Suprapubic skin (tissue), 4 donors: ENCODE measurements at regions not wholly inside any gene's neighbourhood (a gene's known extent, or its start where the extent isn't known, plus 50 kb on each side); places are given as distances from the start of the nearest gene placed in this dataset.

Experiments used
- DNase-seq, 2 donors: peaks; one replicate each; pipeline ENCODE4 v3.0.0-alpha.2; 2019; ENCODE audit warnings: low spot score in 2 of 2
- H3K27ac ChIP-seq: fragments of 200-600 bp; sonication (generic); one replicate; pipeline ENCODE4 v1.5.1; 2019
- H3K27me3 ChIP-seq: fragments of 200-600 bp; sonication (generic); one replicate; pipeline ENCODE4 v1.5.1; 2019
- H3K36me3 ChIP-seq: fragments of 200-600 bp; sonication (generic); one replicate; pipeline ENCODE4 v1.5.1; 2019
- H3K4me1 ChIP-seq: fragments of 200-600 bp; sonication (generic); one replicate; pipeline ENCODE4 v1.5.1; 2019
- H3K4me3 ChIP-seq: fragments of 200-600 bp; sonication (generic); one replicate; pipeline ENCODE4 v1.5.1; 2019; ENCODE audit warnings: mild to moderate bottlenecking
- H3K9me3 ChIP-seq: fragments of 200-600 bp; sonication (generic); one replicate; pipeline ENCODE4 v1.5.1; 2019
- CTCF ChIP-seq, 2 donors: fragments of 200-600 bp in 1 of 2; fragments of 450-650 bp in 1 of 2; sonication (generic) in 1 of 2; IDR thresholded peaks; one replicate each; pipeline ENCODE4 v1.5.1; 2016 to 2019; ENCODE audit warnings: antibody characterized with exemption in 2 of 2, mild to moderate bottlenecking in 1 of 2, moderate library complexity in 1 of 2
- EP300 ChIP-seq: sonication (generic); formaldehyde crosslinking; IDR thresholded peaks from one replicate; pipeline ENCODE4 v1.6.1; 2017; ENCODE audit warnings: antibody characterized with exemption
- POLR2A ChIP-seq, 2 donors: fragments of 450-650 bp; IDR thresholded peaks; one replicate each; pipeline ENCODE4 v1.6.1; 2017; ENCODE audit warnings: antibody characterized with exemption in 2 of 2, mild to moderate bottlenecking in 2 of 2, moderate library complexity in 2 of 2
- POLR2AphosphoS5 ChIP-seq, 3 donors: sonication (generic); formaldehyde crosslinking; IDR thresholded peaks; one replicate each; pipeline ENCODE4 v1.6.1; 2017; ENCODE audit warnings: antibody characterized with exemption in 3 of 3
- WGBS: methylation state at CpG from one replicate; pipeline ENCODE4 v1.1.5; 2018; 5-methylcytosine and 5-hydroxymethylcytosine counted together

- DNase-seq = no peak
- no peak for TF ChIP-seq CTCF (IDR thresholded peaks at IDR 0.05)
- Histone ChIP-seq H3K4me3 (no peak overlapping the region), H3K27me3 (no peaks in the 10 kb centered on the region), H3K27ac (no peak overlapping the region), H3K9me3 (no peaks in the 10 kb centered on the region), H3K4me1 (no peaks in the 10 kb centered on the region), H3K36me3 (no peaks in the 10 kb centered on the region)
- 90% methylated on average over 2 of the region's 2 CpGs for WGBS
Observed at GRCh38 chr13:80211566-80211965, 129.4 kb downstream of the SPRY2 start.

DNA sequence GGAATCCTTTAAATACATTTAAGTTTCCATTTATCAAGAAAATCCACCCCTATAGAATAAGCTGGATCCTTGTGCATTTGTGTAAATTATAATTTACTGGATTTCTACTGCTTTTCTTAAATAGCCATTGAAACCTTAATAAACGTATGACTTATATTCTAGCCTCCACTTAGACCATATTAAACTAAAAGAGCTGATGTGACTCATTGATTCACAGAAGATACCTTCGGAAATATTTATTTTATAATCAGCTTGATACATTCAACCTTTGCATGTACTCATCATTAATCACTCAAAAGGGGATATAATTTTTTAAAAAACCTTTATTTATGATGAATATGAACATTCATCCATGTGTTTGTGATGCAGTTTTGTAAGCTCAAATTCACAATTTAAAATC, 136.3 kb downstream of the SPRY2 start:
- TF ChIP-seq CTCF (IDR thresholded peaks at IDR 0.05) = no peak
- TF ChIP-seq POLR2AphosphoS5 (IDR thresholded peaks at IDR 0.05) = no peak
- TF ChIP-seq EP300 = no peak
- TF ChIP-seq POLR2A (IDR thresholded peaks at IDR 0.05) = no peak
- no peak for DNase-seq
- Histone ChIP-seq H3K9me3 (no peaks in the 10 kb centered on the region), H3K27ac (no peak overlapping the region), H3K4me3 (no peak overlapping the region), H3K27me3 (no peaks in the 10 kb centered on the region), H3K4me1 (no peaks in the 10 kb centered on the region), H3K36me3 (no peaks in the 10 kb centered on the region)
- 90% methylated on average over 2 of the region's 2 CpGs for WGBS

DNA sequence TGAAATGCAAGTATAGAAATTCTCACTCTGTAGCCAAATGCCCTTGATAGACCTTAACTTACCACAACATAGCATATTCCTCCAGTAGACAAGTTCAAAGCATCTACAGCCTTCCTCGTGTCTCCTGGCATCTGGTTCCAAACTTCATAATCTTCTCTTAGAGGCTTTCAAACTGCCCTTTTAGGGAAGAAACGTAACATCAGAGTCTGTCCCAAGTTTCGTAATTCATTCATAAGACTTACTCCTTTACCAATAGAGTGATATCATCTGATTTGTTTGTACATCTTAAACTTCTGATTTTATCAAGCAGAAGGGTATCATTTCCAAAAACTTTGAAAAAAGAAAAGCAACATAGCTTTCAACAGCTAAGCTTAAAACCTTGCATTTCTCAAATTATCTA, 137.4 kb downstream of the SPRY2 start:
- TF ChIP-seq EP300 (no peak), CTCF (IDR thresholded peaks at IDR 0.05) (no peak), POLR2AphosphoS5 (IDR thresholded peaks at IDR 0.05) (no peak), POLR2A (IDR thresholded peaks at IDR 0.05) (no peak)
- H3K4me1 ChIP-seq = no peaks in the 10 kb centered on the region
- no peaks in the 10 kb centered on the region for H3K36me3 ChIP-seq
- H3K27ac ChIP-seq = no peak overlapping the region
- H3K27me3 ChIP-seq = no peaks in the 10 kb centered on the region
- 62% methylated on average over 3 of the region's 3 CpGs for WGBS
- DNase-seq = no peak
- no peak overlapping the region for H3K4me3 ChIP-seq
- H3K9me3 ChIP-seq = no peaks in the 10 kb centered on the region

DNA sequence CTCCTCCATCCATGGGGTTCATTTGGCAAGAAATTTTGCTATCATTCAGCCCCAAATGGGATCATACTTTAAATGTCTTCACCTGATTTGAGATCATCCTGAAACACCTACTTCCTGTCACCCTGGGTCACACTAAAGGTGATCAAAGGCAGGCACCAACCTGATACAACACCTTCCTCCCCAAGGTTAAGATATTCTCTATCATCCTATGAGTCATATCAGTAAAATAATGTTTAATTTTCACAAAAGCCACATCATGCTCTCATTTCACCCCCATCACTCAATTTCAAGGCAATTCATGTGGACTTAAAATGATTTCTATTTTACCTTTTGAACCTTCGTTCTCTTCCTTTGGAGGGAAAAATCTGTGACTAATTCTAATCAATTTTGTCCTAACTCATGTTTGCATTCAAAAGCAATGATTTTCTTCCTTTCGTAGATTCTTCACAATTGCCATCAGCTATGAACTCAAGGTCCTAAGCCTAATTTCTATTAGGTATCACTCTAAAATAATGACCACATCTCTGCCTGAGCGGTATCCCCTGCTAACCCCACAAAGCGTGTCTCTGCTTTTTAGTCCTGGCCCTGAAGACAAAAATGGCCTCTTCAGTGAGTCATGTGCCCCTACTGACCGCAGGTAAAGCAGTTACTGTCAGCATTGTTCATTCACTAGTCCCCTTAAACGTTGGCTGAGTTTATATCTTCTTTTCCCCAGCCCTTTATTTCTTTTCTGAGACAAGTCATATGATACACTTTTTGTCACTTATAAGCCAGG, 139.0 kb downstream of the SPRY2 start:
- 92% methylated on average over 6 of the region's 6 CpGs for WGBS

More for the DNA sequence above, 139.0 kb downstream of the SPRY2 start:
- Histone ChIP-seq H3K27ac (no peak overlapping the region), H3K27me3 (no peaks in the 10 kb centered on the region), H3K4me3 (no peak overlapping the region), H3K9me3 (no peaks in the 10 kb centered on the region), H3K36me3 (no peaks in the 10 kb centered on the region), H3K4me1 (no peaks in the 10 kb centered on the region)
- no peak for DNase-seq
- no peak for TF ChIP-seq EP300
- no peak for TF ChIP-seq POLR2AphosphoS5 (IDR thresholded peaks at IDR 0.05)
- TF ChIP-seq POLR2A (IDR thresholded peaks at IDR 0.05) = no peak
- TF ChIP-seq CTCF (IDR thresholded peaks at IDR 0.05) = no peak
